Activated T-helper 17 cell treated with anti-CD3 and anti-CD28 coated beads, Interleukin-2, amount 50 U/mL, for 72 hours (primary cell): ENCODE measurements at regions not wholly inside any gene's neighbourhood (a gene's known extent, or its start where the extent isn't known, plus 50 kb on each side); places are given as distances from the start of the nearest gene placed in this dataset.

ENCODE experiments used
- ATAC-seq: fragments of 150-1000 bp; cut with Tn5 transposase; replicated peaks from 2 replicates; pipeline ENCODE4 v1.10.0; 2021; ENCODE audit warnings: mild to moderate bottlenecking, moderate library complexity
- H3K27ac Mint-ChIP-seq: one replicate; pipeline ENCODE4 v1.8.0; 2022; ENCODE audit warnings: mixed read lengths
- H3K27me3 Mint-ChIP-seq: one replicate; pipeline ENCODE4 v1.8.0; 2022; ENCODE audit warnings: mixed read lengths
- H3K36me3 Mint-ChIP-seq: one replicate; pipeline ENCODE4 v1.8.0; 2022; ENCODE audit warnings: low read depth, mild to moderate bottlenecking, mixed read lengths
- H3K4me1 Mint-ChIP-seq: one replicate; pipeline ENCODE4 v1.8.0; 2022; ENCODE audit warnings: mixed read lengths
- H3K4me3 Mint-ChIP-seq: one replicate; pipeline ENCODE4 v1.8.0; 2022; ENCODE audit warnings: mild to moderate bottlenecking, mixed read lengths
- H3K9me3 Mint-ChIP-seq: one replicate; pipeline ENCODE4 v1.8.0; 2022; ENCODE audit warnings: mixed read lengths

DNA sequence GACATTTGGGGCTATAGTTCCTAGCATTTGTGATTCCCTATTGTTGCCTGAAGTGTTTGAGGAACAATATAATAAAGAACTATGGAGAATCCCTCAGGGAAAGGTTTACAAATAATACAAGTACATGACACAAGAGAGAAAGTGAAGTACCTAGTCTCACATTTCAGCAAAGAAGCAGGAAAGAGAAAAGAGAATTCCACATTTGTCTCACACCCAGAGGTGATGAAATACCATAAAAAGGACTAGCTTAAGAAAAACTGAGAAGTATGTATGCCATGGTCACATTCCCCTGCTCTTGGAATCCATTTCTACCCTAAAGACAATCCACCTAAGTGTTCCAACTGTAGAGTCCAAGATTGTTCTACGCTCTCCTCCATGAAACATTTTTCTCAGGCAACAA, 79.0 kb upstream of the TARS1 start:
- H3K4me1 Mint-ChIP-seq, result no peaks in the 10 kb centered on the region

DNA sequence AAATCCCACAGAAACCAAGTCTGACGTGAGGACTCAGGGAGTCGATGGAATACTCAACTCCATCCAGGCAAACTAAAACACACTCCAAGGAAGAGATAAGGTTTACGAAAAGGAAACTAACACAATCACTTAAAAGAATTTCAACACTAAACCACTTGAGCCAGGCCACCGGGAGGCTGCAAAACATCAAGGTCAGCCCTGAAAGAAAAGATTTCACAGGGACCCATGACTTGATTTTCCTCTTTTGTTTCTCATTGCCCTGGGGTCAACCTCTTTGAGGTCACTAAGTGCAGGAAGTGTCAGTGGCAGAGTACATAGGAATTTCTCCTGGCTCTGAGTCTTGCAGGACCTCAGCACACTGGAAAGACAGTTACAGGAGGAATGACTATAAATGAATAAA, 77.8 kb upstream of the TARS1 start:
- peaks cover 3% of the 10 kb centered on the region for H3K9me3 Mint-ChIP-seq
- no peaks in the 10 kb centered on the region for H3K27me3 Mint-ChIP-seq
- H3K4me1 Mint-ChIP-seq, result no peaks in the 10 kb centered on the region
- no peak overlapping the region for H3K27ac Mint-ChIP-seq
- no peak for ATAC-seq
- H3K4me3 Mint-ChIP-seq, result no peak overlapping the region
- no peaks in the 10 kb centered on the region for H3K36me3 Mint-ChIP-seq

More for the DNA sequence above, 79.0 kb upstream of the TARS1 start:
- no peak overlapping the region for H3K27ac Mint-ChIP-seq
- H3K27me3 Mint-ChIP-seq, result no peaks in the 10 kb centered on the region
- H3K9me3 Mint-ChIP-seq, result peaks cover 3% of the 10 kb centered on the region
- no peak overlapping the region for H3K4me3 Mint-ChIP-seq
- no peak for ATAC-seq
- H3K36me3 Mint-ChIP-seq, result no peaks in the 10 kb centered on the region

DNA sequence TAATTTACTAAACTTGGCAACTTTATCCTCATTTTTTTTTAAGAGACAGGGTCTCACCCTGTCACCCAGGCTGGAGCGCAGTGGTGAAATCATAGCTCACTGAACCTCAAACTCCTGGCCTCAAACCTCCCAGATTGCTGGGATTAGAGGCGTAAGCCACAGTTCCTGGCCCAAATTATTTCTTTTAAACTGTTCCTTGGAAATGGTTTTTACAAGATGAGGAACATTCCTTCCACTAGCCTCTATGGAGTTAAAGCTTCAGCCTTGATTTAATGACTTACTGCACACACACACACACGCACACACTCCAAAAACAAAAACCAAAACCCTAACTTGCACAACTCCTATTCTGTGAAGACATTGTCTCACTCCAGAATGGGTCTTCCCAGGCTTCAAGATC, 77.2 kb upstream of the TARS1 start:
- Mint-ChIP-seq H3K27me3 (no peaks in the 10 kb centered on the region), H3K36me3 (no peaks in the 10 kb centered on the region), H3K4me3 (no peak overlapping the region), H3K9me3 (peaks cover 3% of the 10 kb centered on the region), H3K4me1 (no peaks in the 10 kb centered on the region), H3K27ac (no peak overlapping the region)
- no peak for ATAC-seq

DNA sequence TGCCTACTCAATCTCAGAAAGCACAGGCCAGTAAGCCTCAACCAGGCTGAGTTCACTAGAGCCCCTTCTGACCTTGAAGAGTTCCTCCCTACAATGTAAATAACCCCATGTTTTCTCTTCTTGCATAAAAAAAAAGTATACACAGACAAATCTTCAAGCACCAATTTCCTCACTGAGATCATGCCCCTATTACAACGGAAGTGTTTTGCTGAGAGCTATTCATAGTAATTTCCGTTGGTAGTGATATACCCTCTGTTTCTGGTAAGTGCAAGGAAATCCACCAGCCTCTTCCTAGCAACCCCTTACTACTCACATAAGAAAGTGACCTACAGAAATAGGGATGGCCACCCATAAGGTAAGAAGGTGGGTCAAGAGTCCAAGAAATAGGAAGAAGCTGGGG, 76.4 kb upstream of the TARS1 start:
- no peak overlapping the region for H3K27ac Mint-ChIP-seq
- no peak for ATAC-seq
- no peak overlapping the region for H3K4me3 Mint-ChIP-seq
- no peaks in the 10 kb centered on the region for H3K36me3 Mint-ChIP-seq
- no peaks in the 10 kb centered on the region for H3K27me3 Mint-ChIP-seq
- peaks cover 3% of the 10 kb centered on the region for H3K9me3 Mint-ChIP-seq
- no peaks in the 10 kb centered on the region for H3K4me1 Mint-ChIP-seq

DNA sequence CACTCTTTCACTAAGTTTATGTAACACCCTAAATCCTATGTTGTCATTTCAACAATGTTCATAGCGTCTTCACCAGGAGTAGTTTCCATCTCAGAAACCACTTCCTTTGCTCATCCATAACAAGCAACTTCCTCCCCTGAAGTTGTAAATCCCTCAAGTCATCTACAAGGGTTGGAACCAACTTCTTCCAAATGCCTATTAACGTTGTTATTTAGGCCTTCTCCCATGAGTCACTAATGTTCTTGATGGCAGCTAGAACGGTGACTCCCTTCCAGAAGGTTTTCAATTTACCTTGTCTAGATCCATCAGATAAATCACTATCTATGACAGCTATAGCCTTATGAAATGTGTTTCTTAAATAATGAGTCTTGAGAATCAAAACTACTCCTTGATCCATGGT, 73.3 kb upstream of the TARS1 start:
- Mint-ChIP-seq H3K27ac (no peak overlapping the region), H3K4me3 (no peak overlapping the region), H3K9me3 (peaks cover 6% of the 10 kb centered on the region), H3K36me3 (no peaks in the 10 kb centered on the region), H3K27me3 (no peaks in the 10 kb centered on the region), H3K4me1 (no peaks in the 10 kb centered on the region)
- ATAC-seq, result no peak

DNA sequence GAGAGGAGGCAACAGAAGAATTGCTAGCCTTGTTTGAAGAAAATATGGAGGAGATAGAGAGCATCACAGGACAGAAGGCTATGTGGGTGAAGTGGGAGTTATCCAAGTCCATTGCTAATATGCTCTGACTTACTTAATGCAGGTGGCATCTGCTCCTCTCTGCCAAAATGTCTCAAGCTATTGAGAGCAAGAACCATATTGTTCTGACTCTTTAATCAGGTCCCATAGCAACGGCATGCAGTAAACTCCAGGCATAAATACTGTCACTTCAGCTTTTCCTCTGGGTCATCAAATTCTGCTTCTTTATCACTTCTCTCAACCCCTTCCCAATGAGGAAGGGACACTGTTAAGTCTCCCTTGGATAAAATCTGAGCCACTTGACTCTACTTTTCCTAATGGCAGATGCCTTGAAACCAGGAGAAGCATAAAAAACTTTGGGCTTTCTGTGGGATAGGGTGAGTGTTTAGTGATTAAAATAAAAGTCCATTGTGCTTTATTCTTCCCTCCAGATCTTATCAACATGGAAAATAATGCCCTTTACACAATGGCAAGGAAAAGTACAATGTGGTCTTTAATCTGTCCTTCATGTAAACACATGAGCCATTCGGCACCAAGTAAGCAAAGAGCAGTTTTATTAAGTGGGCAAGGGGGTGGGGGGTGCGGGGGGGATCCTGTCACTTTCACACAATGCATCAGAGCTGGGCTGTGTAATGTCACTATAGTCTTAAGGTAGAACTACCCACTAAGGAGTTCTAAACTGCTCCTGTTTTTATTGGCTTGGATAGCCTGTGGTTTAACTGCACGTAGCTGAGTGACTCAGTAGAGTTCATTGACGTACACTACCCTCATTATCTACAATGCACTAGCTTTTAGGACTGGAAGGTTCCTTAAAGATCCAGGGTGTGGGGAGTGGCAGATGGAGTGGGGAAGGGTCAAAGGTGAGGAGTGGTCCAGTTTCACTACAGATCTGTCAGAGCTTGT, 71.0 kb upstream of the TARS1 start:
- Mint-ChIP-seq H3K4me1 (no peaks in the 10 kb centered on the region), H3K27me3 (no peaks in the 10 kb centered on the region), H3K9me3 (peaks cover 3% of the 10 kb centered on the region), H3K36me3 (no peaks in the 10 kb centered on the region), H3K4me3 (no peak overlapping the region), H3K27ac (no peak overlapping the region)
- ATAC-seq, result no peak

DNA sequence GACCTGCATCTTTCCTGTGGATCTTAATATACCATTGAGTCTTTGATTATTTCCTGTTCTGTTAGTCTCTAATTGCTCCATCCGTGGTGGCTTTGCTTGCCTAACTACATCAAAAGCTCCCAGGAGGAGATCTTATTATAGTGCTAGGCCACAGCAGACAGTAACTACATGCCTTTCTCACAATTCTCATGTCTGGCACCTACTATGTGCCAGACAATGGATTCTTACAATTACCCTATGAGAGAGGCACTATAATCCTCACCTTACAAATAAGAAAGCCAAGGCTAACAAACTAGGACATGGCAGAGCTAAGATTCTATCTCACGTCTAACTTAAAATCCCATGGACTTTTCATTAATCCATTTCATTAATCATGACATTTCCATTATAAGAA, 70.3 kb upstream of the TARS1 start:
- no peaks in the 10 kb centered on the region for H3K36me3 Mint-ChIP-seq
- no peak for ATAC-seq
- H3K27me3 Mint-ChIP-seq, result no peaks in the 10 kb centered on the region
- no peak overlapping the region for H3K4me3 Mint-ChIP-seq
- H3K27ac Mint-ChIP-seq, result no peak overlapping the region
- H3K4me1 Mint-ChIP-seq, result no peaks in the 10 kb centered on the region
- H3K9me3 Mint-ChIP-seq, result peaks cover 3% of the 10 kb centered on the region

DNA sequence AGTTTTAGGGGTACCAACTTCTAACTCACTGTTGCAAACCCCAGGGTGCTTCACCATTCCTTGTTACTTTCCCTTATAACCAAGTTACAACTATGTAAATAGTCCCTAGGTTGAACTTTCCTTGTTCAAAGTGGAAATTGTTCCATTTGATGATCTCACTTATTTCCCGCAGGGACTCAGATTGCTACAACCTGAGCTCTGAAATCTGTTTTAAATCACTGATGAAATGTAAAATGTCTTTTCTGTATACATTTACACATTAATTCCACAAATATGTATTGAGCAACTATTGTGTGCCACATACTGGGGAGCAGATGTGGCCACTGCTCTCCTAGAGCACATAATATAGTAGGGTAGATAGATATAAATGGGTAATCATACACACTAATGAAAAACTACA, 69.1 kb upstream of the TARS1 start:
- no peak for ATAC-seq

DNA sequence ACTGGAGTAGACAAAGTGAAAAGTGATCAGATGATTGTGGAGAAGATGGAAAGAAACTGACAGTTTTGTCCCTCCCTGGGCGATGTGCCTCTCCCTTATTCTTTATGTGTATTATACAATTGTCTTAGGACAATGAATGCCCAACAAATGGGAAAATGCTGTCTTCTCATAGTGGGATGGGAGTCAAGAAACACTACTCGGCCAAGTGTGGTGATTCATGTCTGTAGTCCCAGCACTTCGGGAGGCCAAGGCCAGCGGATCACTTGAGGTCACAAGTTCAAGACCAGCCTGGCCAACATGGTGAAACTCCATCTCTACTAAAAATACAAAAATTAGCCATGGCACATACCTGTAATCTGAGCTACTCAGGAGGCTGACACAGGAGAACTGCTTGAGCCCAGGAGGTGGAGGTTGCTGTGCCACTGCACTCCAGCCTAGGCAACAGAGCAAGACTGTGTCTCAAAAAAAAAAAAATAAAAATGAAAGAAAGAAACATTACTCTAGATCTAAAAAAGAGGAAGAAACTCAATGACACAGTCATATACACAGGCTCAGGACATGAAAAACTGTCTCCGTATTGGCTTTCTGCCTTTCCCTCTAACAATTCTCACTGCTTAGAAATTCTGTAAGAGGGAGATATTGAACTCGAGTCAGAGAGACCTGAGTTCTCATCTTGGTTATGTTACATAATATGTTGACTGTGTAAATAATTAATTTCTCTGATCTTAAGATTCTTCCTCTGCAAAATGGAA, 67.9 kb upstream of the TARS1 start:
- H3K9me3 Mint-ChIP-seq, result peaks cover 3% of the 10 kb centered on the region
- H3K4me1 Mint-ChIP-seq, result no peaks in the 10 kb centered on the region
- H3K36me3 Mint-ChIP-seq, result no peaks in the 10 kb centered on the region
- H3K27me3 Mint-ChIP-seq, result no peaks in the 10 kb centered on the region
- H3K27ac Mint-ChIP-seq, result no peak overlapping the region
- no peak overlapping the region for H3K4me3 Mint-ChIP-seq
- ATAC-seq, result no peak

More for the DNA sequence above, 69.1 kb upstream of the TARS1 start:
- H3K4me1 Mint-ChIP-seq, result no peaks in the 10 kb centered on the region
- peaks cover 3% of the 10 kb centered on the region for H3K9me3 Mint-ChIP-seq
- no peaks in the 10 kb centered on the region for H3K27me3 Mint-ChIP-seq
- no peak overlapping the region for H3K27ac Mint-ChIP-seq
- H3K36me3 Mint-ChIP-seq, result no peaks in the 10 kb centered on the region
- H3K4me3 Mint-ChIP-seq, result no peak overlapping the region

DNA sequence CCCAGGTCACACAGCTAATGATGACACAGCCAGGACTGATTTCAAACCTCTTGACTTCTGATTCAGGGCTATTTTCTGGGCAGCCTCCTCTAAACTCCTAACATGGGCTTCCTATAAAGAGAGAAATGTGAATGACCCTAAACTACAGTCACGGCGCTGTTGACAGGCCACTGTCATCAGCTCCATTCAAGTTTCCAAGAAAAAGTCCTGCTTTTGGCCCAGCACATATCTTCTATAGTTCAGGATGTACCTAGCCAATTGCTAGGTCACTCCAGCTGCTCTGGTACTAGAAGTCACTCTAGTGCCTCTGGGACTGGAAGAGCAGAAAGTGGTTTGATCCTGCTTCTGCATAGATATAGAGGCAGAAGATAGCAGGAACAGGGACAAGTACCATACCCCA, 64.9 kb upstream of the TARS1 start:
- Mint-ChIP-seq H3K4me1 (no peaks in the 10 kb centered on the region), H3K36me3 (no peaks in the 10 kb centered on the region), H3K4me3 (no peak overlapping the region), H3K27me3 (peaks cover 6% of the 10 kb centered on the region), H3K27ac (no peak overlapping the region), H3K9me3 (peaks cover 3% of the 10 kb centered on the region)
- no peak for ATAC-seq

DNA sequence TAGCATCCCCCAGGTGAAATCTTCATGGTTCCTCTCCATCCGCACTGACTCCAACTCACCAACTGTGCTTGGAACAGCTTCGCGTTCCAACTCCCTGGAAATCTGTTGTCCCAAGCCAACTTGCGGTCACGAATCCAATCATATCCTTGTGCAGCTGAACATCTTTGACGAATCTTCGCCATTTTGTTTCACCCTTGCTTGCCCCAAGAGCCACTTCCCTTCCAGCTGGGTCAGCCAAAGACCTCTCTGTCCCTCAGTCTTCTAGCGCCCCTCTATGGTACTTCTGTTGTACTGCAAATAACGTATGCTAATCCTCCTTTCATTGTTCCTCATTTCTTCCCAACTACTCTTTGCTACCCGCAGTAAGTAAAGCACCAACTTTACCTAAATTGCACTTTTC, 61.0 kb upstream of the TARS1 start:
- ATAC-seq, result no peak
- Mint-ChIP-seq H3K4me1 (no peaks in the 10 kb centered on the region), H3K27ac (no peak overlapping the region), H3K9me3 (peaks cover 4% of the 10 kb centered on the region), H3K27me3 (peaks cover 12% of the 10 kb centered on the region), H3K36me3 (no peaks in the 10 kb centered on the region), H3K4me3 (no peak overlapping the region)

DNA sequence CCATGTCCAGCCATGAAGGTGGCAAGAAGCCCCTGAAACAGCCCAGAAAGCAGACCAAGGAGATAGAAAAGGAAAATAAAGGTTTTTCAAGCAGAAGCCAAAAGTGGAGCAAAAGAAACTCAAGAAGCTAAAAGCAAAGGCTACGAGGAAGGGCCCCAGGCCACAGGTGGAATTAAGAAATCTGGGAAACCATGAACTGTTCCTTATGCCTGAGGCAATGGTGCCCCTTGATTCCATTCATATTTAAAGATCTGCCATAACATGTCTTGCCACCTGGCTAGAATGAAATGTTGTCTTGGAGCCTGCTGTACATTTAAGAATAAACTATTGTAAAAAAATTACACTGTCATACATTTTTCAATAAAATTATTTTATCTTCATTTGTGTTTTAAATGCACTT, 59.5 kb upstream of the TARS1 start:
- Mint-ChIP-seq H3K4me3 (no peak overlapping the region), H3K27me3 (peaks cover 12% of the 10 kb centered on the region), H3K4me1 (no peaks in the 10 kb centered on the region), H3K36me3 (no peaks in the 10 kb centered on the region), H3K27ac (no peak overlapping the region), H3K9me3 (peaks cover 12% of the 10 kb centered on the region)
- no peak for ATAC-seq
